ENCODE measurements at regions not wholly inside any gene's neighbourhood (a gene's known extent, or its start where the extent isn't known, plus 50 kb on each side); places are given as distances from the start of the nearest gene placed in this dataset.

DNA sequence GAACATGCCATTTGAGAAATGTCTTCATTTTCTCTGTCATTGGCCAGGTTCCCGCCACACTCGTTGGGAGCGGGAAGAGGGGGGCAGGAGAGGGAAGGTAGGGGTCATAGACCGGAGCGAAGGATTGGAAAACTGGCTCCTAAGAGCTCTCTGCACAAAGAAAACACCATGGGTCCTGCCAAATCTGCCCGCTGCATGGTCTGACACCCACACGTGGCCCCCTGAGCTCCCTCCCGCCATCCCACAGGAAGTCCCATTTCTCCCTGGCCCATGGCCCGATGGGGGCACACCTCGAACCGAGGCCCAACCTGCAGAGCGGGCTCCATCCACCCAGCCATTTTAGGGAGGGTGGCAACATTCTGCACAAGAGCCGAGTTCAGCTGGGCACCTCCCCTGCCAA, 159.6 kb downstream of the SALL1 start:
- DNase-seq = no peak

DNA sequence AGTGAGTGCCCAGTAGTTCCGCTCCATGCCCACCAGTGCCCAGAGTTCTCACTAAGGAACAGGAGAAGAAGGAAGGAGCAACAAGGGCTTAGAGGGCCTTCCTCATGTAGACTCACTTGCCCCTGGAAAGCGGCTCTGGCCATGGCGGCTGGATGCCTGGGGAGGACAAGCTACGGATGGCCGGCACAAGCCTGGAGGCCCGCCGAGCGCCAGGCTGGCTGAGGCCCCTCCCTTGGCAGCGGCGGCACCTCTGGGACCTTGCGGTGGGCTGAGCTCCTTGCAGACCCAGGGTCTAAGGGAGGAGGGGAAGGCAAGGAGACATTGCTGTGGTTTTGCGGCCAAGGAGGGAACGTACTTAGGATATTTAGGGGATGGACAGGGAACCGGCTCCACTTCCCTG, 160.1 kb downstream of the SALL1 start:
- DNase-seq = no peak

DNA sequence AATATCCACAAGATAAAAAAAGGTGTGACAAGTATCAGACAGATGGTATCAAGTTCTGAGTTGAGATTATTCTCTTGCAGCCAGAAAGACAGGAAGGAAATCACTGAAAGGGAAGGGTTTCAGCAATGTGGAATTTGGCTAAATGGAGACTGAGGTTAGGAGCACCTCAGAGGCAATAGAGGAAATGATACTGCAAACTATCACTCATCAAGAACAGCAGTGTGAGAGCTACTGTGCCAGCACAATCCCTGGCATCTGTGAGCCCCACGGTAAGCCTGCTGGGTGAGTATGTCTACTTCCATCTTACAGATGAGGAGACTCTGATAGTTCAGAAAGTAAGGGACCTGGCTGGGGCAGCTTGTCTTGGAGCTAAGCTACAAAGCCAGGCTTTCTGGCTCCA, 162.0 kb downstream of the SALL1 start:
- no peak for DNase-seq

DNA sequence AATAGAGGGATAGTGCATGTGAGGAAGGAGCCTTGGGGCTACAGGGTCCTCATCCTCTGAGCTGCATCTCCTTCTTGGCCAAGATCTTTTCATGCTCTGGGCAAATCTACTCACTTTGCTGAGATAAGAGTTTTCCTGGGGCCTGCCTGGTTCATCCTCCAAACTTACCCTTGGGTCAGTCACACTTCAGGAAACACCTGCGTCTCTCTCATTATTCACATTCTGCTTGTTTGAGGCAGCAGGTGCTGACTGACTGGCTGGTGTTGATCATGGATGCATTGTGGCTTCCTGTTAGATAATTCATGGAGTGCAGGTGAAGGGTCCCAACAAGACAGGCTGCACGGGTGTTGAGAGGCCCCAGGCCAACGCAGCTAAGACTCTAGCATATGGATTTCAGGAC, 162.6 kb downstream of the SALL1 start:
- no peak for DNase-seq

DNA sequence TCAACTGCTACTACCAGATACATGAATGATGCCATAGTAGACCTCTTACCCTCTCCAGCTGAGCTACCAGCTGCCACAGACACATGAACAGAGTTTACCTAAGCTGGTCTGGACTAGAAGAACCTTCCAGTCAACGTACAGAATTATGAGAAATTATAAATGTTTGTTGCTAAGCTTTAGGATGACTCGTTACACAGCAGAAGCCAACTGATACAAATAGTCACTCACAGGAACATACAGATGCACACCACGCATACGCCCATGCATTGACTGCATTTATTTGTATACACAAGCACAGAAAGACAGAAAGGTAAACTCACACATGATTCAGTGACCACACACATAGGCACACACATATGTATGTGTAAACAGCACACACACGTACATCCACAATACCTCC, 164.6 kb downstream of the SALL1 start:
- no peak for DNase-seq

DNA sequence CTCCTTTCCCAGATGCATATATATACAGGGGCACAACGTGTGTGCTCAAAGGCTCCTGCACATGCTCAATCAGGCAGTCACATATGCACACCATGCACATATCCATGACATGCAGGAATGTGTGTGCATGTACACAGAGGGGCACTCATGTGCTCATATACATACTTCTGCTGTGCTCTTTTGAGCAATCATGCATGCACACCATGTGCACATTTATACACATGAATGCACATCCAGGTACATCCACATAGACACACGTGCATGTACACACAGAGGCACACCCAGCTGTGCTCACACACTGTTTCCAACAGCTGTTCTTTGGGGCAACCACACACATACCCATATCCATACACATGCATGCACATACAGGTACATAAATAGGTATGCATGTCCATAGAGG, 165.3 kb downstream of the SALL1 start:
- DNase-seq = no peak

DNA sequence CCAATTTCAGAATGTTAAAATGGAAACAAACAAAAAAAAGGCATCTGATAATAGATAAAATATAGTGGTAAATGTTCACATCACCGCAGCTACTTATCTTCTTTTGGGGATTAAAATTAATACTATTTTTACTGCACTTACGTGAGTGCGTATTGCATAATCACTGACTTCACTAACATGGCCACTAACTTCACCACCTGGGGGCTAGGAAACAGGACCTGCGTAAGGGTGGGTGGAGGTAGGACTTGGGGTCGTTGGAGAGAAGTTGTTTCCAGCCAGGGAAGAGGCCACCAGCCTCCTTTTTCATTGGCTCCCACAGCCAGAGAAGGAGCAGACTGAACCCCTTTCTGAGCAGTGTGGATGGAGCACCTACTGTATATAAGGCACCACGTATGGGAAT, 166.4 kb downstream of the SALL1 start:
- DNase-seq = no peak

DNA sequence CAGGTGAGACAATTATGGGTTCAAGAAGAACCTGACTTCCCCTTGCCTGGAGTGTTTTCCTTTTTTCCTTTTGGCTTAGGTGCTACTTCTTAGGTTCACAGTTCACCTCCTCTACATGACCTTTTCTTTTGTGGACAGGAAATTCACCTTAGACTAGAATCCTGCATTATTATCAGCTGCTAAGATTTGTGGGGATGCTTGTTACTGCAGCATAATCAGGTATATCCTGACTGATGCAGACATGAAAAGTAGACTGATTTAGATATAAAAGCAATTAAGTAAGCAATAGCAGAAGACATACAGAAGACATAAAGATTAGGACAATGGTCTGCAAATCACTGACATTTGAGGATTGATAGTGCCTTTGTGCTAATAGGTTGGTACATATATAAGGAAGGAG, 168.3 kb downstream of the SALL1 start:
- DNase-seq = no peak

DNA sequence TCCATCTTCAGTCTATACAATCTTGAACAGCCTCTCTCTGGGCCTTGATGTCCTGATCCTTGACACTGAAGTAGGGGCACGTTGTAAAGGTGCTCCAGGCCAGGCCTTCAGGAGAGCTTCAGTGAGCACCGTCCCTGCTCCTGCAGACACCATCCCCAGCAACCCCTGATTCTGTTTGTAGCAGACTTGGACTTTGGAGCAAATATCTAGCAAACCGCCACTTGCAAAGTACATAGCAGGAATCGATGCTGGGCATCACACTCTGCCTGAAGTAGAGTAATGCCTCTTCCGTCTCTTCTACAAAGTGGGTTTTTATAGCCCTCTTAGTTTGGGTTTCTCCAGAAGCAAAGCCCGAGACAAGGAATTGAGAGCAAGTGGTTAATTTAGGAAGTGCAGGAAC, 169.1 kb downstream of the SALL1 start:
- DNase-seq = no peak

DNA sequence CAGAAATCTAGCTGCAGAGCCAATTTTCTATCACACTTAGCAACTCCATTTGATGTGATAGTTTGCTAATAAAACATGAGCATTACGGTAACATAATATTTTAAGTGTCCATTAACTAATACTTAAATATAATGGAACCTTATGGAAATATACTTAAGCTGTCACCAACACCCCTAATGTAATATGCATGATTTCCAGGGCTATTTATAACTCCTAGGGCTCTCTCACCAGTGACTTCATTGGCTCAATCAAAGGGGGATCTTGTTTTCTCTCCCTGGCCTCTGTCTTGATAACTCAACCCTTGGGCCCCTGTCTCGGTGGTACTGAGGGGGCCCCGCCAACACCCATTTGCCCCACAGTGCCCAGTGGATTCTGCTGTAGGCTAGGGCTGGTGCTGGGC, 170.4 kb downstream of the SALL1 start:
- DNase-seq = no peak

DNA sequence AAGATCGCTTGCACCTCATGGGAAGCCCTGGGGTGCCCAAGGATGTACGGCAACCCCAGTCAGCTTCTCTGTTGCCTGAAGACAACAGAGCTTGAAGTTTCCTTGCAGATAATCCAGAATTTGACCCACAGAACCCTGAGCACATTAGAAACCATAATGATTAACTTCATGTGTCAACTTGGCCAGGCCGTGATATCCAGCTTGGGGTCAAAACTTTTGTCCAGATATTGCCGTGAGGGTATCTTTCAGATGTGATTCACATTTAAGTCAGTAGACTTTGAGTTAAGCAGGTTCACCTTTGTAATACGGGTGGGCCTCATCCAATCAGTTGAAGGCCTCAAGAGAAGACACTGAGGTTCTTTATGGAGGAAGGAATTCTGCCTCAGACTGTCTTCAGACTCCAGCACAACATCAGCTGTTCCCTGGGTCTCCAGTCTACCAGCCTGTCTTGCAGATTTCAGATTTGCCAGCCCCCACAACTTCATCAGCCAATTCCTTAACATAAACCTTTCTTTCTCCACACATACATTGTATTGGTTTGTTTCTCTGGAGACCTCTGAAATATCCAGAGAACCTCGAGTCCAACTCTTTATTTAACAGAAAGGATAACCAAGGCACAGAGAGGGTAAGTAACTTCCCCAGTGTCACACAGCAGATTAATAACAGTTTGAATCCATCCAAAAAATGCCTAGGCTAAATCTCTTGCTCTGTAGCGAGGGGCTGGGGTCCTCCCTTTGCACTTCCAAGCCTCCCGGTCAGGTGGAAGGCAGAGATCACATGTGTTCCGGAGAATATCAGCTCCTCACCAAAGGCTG, 171.1 kb downstream of the SALL1 start:
- DNase-seq = no peak

DNA sequence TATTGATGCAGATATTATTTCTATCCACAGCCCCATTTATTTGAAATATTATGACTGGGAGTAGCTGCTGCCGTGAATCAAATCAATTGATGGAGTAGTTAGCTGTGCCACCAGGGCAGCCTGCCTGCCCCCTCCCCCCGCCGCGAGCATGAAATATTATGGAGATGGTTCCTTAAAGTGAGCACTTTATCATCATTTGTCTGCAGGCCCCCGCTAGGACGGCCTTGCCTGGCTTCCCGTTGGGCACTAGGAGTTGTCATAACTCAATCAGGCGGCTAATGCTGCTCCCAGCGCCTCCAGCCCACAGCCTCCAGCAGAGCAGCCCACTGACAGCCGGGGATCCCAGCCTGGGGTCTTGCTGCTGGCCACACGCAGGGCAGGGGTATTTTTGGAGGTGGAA, 173.9 kb downstream of the SALL1 start:
- DNase-seq = no peak

DNA sequence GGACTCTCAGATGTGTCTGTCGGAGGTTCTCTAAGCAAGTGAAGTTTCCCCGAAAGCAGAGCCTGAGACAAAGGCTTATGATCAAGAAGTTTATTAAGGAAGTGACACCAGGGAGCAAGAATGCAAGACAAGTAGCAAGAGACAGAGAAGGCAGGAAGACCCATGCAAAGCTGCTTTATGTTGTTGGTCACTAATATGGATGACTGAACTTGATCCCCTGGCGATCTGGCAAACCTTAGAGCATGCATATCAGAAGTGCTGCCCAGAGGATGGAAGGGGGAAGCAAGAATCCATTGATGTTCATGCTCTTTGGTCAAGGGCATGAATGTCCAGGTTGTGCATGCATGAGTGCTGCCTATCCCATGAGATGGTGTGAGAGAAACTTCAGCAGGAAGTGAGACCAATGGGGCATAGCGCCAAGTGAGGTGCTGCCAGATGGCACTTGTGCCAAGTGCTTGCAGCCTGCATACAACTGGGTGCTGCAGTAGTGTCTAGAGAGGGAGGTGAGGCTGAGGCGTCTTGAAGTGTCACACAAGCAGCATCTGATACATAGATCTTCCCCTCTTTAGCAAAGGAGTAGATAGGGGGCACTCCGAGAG, 176.5 kb downstream of the SALL1 start:
- DNase-seq = no peak

DNA sequence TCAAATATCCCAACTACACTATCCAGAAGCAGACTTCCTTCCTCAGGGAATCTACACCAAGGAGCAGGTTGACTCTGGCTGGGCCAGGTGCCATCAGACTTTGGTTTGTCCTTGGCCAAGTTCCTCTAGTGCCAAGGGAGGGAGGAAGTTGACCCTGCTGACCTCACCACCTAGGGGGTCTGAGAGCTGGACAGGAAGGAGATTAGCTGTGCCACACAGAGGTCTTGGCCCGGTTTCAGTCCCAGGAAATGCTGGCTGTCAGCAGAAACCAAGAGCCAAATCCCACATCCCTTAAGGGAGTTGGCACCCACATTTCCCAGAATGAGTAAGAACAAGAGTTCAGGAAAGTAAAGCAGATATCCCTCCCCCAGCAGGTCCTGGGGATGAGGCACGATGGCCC, 178.2 kb downstream of the SALL1 start:
- no peak for DNase-seq

DNA sequence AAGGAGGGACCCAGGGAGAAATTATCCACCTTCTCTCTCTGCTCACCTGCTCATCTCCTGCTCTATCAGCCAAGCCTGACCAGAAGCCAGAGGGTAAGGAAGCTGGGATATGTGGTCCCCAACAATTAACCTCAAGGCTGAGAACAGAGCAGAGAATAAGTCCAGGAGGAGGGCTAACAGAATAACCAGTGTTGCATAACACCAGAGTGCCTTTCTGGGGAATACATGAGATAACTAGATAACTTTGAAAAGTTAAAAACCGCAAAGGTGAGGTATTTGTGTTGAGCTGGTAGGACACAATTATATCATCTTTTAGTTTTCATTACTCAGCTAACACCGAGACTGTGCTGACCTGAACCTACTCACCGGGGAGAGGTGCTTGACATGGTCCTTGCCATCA, 180.8 kb downstream of the SALL1 start:
- DNase-seq = no peak

DNA sequence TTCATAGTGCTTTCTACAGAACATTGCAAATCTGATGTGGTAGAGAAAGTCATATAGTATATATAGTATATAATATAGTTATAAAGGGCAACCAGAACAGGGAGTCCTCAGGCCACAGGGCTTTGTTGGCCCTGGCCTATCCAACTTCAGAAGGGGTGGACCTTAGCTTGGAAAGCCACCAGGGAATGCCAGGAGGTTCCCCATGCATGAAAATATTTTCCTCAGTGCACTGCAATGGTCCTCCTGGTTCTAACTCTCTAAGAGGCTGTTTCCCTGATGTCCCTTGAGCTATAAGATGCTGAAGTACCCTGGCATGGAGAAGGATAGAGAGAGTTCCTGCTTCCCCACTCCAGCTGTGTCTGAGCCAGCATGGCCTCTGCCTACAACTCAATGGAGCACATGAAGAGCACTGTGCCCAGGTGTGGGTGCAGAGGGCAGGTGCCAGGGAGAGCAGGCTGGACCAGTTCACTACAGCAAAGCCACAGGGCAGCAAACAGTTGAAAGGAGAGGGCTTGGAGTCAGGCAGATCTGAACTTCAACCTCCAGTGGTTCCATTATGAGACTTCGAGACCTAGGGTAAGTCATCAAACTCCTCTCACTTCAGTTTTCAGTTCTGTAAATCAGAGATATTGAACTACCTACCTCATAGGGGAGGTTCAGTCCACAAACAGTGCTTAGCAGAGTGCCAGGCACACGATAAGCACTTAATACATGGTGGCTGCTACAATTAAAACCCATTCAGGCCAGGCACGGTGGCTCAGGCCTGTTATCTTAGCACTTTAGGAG, 183.1 kb downstream of the SALL1 start:
- no peak for DNase-seq

DNA sequence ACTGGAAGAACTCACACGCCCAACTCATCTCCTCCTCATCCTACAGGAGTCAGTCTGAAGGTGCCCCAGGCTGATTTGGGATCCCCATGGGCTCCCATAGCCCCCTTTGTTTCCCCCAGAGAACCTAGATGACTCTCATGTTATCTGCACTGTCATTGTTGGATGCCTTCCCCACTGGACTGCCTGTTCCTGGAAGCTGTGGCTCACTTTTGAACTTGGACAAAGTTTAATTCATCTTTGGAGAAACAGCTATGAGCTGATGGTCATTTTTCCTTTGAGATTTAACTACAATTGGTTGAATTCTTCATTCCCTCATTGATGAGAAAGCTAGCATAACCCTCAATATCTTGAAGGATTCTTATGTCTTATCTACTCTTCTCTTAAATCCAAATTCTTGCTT, 186.6 kb downstream of the SALL1 start:
- no peak for DNase-seq

DNA sequence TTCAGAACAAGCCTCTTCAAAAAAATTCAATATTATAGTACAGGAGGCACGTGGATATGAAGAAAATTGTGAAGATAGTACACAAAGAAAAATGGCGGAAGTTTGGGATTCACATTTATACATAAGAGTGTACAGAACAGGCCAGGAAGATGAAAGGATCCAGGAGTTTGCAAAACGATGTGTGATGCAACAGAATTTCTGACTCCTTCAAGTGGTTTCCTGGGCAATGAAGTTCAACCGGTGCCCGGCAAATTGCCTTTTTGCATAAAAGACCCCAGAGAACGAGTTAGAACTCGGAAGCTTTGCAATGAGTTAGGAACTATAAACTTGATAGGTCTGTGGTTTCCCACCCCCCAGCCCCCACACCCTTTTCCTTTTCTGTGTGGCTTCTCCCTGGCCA, 189.1 kb downstream of the SALL1 start:
- DNase-seq = no peak

DNA sequence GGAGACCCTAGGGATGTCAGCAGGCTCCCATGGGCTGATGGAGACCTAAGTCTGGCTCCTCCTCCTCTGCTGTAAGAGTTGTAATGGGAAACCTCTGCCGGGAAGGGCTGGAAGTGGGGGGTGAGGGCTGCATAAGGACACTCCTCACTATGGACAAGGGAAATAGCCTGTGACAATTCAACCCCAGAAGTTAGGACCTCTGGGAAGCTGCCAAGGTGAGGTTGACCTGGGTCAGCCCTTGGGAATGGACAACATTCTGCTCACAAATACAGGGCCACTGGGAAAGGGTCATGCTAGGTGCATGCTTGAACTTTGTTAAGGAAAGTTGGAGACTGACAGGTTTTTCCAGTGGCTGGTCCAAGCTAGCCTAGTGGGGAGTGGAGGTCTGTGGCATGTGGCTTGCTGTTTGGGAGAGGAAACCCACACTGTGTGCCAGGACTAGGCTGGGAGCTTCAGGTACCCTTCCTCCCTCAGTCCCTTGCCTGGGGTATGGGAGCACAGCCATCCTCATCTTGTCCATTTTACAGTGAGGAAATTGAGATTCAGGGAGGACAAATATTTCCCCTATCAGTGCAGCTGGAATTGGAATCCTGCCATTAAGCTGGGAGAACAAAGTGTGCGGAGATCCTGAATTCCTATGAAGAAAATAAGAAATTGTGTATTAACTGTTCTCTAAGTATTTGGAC, 190.4 kb downstream of the SALL1 start:
- DNase-seq = no peak

DNA sequence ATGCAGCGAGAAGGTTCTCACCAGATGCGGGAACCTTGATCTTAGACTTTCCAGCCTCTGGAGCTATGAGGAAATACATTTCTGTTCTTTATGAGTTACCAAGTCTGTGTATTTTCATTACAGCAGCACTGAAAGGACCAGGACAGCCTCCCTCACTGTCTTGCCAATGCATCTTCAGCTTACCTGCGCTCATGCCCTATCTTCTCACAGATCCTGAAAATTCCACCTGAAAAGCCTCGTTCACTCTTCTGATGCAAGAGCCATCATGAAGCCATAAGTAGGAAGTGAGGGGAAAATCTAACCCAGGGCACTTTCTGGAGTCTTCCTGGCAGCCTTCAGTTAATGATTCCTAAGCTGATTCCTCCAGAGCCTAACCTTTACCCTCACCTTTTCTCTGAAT, 194.0 kb downstream of the SALL1 start:
- DNase-seq = no peak

DNA sequence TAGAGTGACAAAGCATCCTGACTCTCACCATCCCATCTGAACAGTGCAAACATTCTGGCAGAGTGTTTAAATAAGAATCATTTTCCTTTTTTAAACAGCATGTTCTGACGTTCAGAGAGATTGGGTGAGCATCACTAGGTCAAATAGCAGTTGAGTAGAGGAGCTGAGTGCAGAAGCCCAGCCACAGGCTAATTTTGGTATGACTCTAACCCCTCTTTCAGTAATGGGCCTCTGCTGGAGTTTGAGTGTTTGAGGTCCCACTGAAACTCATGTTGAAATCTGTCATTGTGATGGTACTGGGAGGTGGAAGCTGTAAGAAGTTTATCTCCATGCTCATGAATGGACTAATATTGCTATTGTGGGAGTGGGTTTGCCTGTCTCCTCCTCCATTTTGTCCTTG, 194.4 kb downstream of the SALL1 start:
- no peak for DNase-seq

DNA sequence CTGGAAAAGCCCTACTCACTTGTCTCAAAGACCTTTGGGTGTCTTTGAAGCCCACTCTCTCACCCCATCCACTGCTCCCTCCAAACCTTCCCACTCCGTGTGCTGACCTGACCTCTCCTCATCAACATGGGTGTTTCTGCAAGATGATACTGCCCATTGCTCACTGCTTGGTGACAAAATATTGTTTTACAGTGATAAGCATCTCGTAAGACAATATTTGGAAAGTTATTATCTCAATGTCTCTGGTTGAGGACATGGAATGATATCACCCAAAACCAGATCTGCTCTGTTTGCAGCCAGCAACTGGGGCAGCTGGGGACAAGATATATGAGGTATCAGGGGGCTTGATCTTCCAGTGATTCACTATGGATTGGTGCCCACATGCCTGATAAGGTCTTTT, 195.8 kb downstream of the SALL1 start:
- DNase-seq = no peak

DNA sequence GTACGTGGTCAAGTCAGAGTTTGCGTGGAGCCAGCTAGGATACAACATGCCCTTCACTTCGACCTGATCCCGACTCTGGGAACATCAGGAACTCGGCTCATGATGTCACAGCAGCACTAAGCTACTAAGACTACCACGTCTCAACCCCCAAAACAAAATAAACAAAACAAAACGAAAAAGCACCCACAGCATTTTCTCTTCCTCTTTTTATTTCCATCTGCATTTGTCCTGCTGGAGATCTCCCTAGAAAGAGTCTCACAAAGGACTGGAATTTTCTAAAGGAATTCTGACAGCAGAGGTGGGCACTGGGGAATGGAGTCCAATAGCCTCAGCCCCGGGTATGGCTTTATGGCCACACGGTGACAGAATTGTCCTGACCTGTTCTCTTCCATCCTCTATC, 196.6 kb downstream of the SALL1 start:
- no peak for DNase-seq

DNA sequence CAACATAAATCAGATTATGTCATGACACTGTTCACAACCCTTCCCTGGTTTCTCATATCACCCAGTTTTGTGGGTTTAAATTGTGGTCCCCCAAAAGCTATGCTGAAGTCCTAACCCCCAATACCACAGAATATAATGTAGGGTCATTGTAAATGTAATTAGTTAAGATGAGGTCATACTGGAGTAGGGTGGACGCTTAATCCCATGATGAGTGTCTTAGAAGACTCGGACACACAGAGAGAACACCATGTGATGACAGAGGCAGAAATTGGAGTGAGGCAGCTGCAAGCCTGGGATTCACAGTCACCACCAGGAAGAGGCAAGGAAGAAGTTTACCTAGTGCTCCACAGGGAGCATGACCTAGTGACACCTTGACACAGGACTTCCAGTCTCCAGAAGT, 197.8 kb downstream of the SALL1 start:
- DNase-seq = no peak
